Motor neuron (in vitro differentiated cells): ENCODE measurements at regions not wholly inside any gene's neighbourhood (a gene's known extent, or its start where the extent isn't known, plus 50 kb on each side); places are given as distances from the start of the nearest gene placed in this dataset.

Experiments used
- ATAC-seq, 8 experiments: fragments of 200-7000 bp; cut with Tn5 transposase; replicated peaks in 6 of 8; 2 replicates each; pipeline ENCODE4 v1.8.0; 2021; ENCODE audit warnings: mild to moderate bottlenecking in 8 of 8, moderate library complexity in 8 of 8
- H3K27ac ChIP-seq, 2 donors: fragments of 250-450 bp; sonication (Bioruptor Pico); 2 replicates each; pipeline ENCODE4 v1.9.0; 2021; ENCODE audit warnings: antibody characterized with exemption in 2 of 2, mild to moderate bottlenecking in 2 of 2, moderate library complexity in 1 of 2
- H3K4me1 ChIP-seq, 2 donors: fragments of 250-450 bp; sonication (Bioruptor Pico); replicated peaks in 1 of 2; 2 replicates each; pipeline ENCODE4 v1.6.1; 2021; ENCODE audit warnings: antibody characterized with exemption in 2 of 2, mild to moderate bottlenecking in 2 of 2, moderate library complexity in 1 of 2
- H3K4me3 ChIP-seq, 5 donors: fragments of 250-450 bp; sonication (Bioruptor Pico); 2 replicates each; pipeline ENCODE4 v1.9.0; 2021; ENCODE audit warnings: antibody characterized with exemption in 5 of 5, mild to moderate bottlenecking in 5 of 5, moderate library complexity in 4 of 5
- WGBS, 10 experiments: fragments of 450-650 bp; shearing (Covaris generic); methylation state at CpG; one replicate each; pipeline ENCODE4 v1.0.0; 2022; 5-methylcytosine and 5-hydroxymethylcytosine counted together
- in situ Hi-C, 9 experiments: fragments of 400-800 bp; cut with MboI; loops; one replicate each; pipeline ENCODE4 v1.15.0; 2021; ENCODE audit warnings: low sequenced_read_pairs in 9 of 9, low pct_unique_long_range_greater_than_20kb in 2 of 9; ENCODE audit not compliant: unreplicated experiment in 9 of 9

DNA sequence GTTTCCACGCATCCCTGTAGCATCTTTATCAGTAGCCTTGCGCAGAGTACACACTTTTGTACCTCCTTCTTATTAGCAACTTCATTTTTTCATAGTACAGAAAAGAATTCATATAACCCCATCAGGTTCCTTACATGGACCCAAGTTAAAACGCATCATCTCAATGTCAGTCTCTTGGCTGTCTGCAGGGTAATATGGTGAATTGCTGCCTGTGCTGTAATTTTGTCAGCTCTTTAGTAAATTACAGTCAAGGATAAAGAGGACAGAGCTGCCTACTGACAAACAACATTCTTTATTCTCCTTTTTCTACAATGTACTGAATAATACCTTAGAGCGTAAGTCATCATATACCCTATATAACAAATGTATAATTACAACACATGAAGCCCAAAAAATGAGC lies 222.5 kb downstream of the MRPL39 start:
- no peak for ATAC-seq
- in situ Hi-C loops: loop anchor here in 1 of 9 experiments (25.0 kb wide), 1 partner anchor 497 kb away; no protein-coding TSS in a partner anchor
- 85 to 100% (median 94%) methylated on average over 2 to 4 of the region's 4 CpGs for WGBS, 10 experiments
- no peak overlapping the region for H3K27ac ChIP-seq
- H3K4me3 ChIP-seq: no peak overlapping the region
- H3K4me1 ChIP-seq: no peaks in the 10 kb centered on the region

DNA sequence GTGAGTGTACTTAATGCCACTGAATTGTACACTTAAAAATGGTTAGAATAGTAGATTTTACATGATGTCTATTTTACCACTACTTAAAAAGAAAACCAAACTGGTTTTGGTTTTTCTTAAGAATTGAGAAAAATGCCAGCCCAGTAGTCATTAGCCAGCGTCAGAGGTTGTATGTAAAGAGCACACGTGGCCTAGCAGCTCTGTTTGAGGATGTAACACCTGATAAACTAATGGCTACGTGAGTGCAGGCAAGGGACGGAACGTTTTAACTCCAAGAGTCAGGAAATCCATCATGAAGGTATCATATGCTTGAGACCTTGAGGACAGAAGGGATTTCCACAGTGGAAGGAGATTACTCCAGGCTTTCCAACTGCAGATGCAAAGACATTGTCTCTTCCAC lies 223.7 kb downstream of the MRPL39 start:
- no peak overlapping the region for H3K4me3 ChIP-seq
- ATAC-seq: no peak
- in situ Hi-C loops: loop anchor here in 1 of 9 experiments (25.0 kb wide), 1 partner anchor 496 kb away; no protein-coding TSS in a partner anchor

DNA sequence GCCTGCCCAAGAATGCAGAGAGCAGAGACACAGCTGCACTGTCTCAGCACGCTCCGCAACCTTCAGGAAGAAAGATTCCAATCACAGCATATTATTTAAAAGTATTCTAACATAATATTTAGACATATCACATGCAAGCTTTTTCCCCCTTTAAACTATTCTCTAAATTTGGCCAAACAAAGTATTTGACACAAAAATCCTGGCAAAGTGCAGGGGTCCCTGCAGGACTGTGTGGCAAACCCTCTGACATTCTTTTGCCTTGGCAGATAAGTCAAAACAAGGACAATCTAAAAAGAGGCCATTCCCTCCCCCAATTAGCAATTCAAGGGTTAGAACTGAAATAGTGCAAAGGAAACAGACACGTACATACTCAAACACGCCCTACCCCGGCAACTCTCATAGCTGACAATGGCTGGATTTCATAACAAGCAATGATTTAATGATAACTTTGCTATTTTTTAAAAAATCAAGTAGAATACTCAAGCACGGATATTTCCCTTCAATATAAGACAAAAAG lies 225.3 kb downstream of the MRPL39 start:
- ATAC-seq: peak in 3 of 8 experiments; percentile 30 to 94 (median 85)
- no peak overlapping the region for H3K27ac ChIP-seq
- in situ Hi-C loops: loop anchor here in 1 of 9 experiments (25.0 kb wide), 1 partner anchor 495 kb away; no protein-coding TSS in a partner anchor
- H3K4me1 ChIP-seq: no peaks in the 10 kb centered on the region
- 14 to 97% (median 64%) methylated on average over 1 to 6 of the region's 6 CpGs for WGBS, 10 experiments
- no peak overlapping the region for H3K4me3 ChIP-seq

More for the DNA sequence above, 223.7 kb downstream of the MRPL39 start:
- Histone ChIP-seq H3K4me1 (no peaks in the 10 kb centered on the region), H3K27ac (no peak overlapping the region)
- 43 to 93% (median 60%) methylated on average over 1 to 5 of the region's 5 CpGs; no CpG with 5 or more reads in 1 of the 10 experiments for WGBS, 10 experiments

DNA sequence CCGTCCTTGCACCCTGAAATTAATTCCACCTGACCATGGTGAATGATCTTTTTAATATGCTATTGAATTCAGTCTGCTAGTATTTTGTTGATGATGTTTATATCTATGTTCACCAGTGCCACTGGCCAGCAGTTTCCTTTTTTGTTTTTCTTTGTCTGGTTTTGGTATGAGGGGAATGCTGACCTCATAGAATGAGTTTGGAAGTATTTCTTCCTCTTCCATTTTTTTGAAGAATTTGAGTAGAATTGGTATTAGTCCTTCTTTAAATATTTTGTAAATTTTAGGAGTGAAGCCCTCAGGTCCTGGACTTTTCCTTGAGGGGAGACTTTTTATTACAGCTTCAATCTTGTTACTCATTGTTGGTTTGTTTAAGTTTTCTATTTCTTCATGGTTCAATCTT lies 231.6 kb downstream of the MRPL39 start:
- in situ Hi-C loops: loop anchor here in 1 of 9 experiments (25.0 kb wide), 1 partner anchor 488 kb away; no protein-coding TSS in a partner anchor
- no peak overlapping the region for H3K4me3 ChIP-seq
- H3K27ac ChIP-seq: no peak overlapping the region
- no peak for ATAC-seq
- peaks cover 0 to 4% of the 10 kb centered on the region in 2 donors for H3K4me1 ChIP-seq
- 43 to 87% (median 60%) methylated on average over 1 of the region's 1 CpG; no CpG with 5 or more reads in 5 of the 10 experiments for WGBS, 10 experiments

DNA sequence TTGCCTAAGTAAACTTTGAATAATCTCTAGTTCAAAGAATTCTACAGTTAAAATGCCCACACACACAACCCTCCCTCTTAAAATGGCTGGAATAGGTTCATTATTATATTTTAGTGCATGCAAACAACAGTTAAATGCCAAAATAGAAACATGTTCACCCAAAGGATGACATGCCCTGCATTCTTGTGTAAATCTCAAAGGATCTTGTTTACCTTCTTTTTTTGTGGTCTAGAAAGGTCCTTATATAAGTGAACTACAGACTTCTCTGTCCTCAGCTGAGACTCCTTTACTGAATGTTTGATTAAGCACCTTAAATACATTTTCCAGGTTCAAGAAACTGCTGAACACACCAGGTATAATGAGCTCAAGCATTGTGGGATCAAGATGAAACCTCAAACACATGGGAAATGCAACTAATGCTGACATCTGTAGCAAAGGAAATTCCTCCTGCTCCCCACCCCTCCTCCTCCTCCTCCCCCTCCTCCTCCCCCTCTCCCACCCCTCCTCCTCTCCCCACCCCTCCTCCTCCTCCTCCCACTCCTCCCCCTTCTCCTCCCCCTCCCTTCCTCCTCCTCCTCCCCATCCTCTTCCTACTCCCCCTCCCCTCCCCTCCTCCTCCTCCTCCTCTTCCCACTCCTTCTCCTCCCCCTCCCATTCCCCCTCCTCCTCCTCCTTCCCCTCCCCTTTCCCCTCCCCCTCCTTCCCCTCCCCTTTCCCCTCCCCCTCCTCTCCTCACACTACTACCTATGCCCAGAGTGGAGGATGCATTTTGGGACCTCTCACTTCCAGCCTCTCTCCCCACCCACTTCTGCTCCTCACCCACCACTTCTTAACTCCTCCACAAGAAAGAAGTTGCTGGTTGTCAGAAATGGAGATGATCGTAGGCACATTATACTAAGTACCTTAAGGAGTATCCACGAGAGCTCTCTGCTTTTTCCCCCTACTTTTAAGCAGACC lies 233.9 kb downstream of the MRPL39 start:
- Histone ChIP-seq H3K4me3 (no peak overlapping the region), H3K4me1 (peaks cover 0 to 4% of the 10 kb centered on the region in 2 donors), H3K27ac (no peak overlapping the region)
- ATAC-seq: no peak
- 0 to 100% (median 68%) methylated on average over 1 to 2 of the region's 2 CpGs; no CpG with 5 or more reads in 2 of the 10 experiments for WGBS, 10 experiments
- in situ Hi-C loops: no loop called here

DNA sequence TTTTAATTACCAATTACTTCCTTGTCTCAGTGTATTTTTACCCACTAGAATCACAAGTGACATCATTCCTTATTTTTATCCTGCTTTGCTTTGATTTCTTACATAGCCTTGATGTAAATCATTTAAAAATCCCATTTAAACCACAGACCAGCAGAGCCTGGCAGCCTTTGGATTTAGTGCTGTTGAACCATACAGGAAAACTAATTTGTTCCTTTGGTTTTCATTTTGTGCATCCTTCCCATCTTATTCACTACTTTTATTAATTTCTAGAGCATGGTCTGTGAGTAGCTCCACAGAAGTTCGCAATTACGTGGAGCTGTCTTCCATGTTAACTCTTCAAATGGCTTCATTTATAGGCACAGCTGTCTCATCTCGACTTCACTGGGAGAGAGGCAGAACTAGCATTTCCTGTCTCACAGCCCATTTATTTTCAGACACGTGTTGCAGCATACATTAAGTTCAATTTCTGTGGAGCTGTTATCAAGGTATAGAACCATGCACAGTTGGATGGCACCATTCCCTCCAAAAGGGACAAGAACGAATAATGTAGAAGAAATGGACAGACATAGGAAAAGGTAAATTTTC lies 235.3 kb downstream of the MRPL39 start:
- Histone ChIP-seq H3K4me3 (no peak overlapping the region), H3K4me1 (peaks cover 0 to 4% of the 10 kb centered on the region in 2 donors), H3K27ac (no peak overlapping the region)
- peak in 3 of 8 experiments; percentile 35 to 50 (median 43) for ATAC-seq
- WGBS, 10 experiments: 0 to 74% (median 57%) methylated on average over 1 to 5 of the region's 5 CpGs
- in situ Hi-C loops: no loop called here

DNA sequence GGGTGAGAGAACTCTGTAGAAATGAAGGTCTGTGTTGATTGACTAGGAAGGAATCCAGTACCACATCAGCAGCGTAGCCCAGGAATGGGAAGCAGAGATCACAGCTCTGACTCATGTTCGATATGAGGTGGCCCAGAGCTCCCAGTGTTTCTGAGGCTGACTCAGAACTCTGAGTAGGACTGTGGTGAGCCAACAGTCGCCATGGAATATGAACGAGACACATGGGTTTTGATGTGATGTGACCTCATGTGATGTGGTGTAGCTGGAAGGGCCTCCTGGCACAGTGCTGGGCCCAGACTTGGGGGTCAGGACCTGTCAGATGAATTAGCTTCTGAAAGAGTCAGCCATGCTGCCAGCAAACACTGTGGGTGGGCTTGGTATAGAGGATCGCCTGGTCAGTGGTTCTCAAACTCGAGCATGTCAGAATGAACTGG lies 237.0 kb downstream of the MRPL39 start:
- WGBS, 10 experiments: 15 to 100% (median 69%) methylated on average over 1 to 5 of the region's 6 CpGs; no CpG with 5 or more reads in 2 of the 10 experiments
- in situ Hi-C loops: no loop called here
- Histone ChIP-seq H3K4me1 (peaks cover 0 to 4% of the 10 kb centered on the region in 2 donors), H3K27ac (no peak overlapping the region), H3K4me3 (no peak overlapping the region)
- ATAC-seq: peak in 6 of 8 experiments; percentile 14 to 99 (median 96)

DNA sequence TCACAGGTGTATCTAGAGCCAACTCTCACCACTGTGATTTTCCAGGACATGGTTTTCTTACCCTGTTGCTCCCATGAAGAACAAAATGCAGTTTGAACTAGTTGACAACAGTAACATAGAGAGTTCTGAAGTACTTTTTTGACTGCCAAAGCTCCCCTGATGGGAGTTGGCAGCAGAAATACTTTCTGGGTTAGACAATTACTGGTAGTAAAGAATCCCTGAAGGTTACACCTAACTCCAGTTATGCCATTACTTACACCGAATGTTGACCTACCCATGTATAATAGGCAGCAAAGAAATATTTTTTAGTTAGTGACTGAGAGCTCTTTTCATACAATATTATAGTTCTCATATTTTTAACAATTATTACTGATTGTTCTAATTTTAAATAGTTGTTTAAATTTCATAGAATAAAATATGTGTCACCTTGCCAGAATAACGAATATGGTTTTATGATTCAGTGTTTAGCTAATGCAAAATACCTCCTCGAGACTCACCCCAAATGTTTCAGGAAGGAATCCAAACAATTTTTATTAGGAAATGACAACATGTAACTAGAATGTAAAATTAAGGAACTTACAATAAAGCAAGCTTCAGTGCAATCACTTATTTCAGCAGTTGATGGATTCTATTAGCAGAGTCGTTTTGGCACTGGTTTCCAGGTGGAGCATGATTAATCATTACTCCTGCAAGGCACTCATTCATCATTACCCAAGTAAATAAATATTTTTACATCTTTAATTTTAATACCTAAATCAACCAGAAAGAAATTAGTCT lies 237.6 kb downstream of the MRPL39 start:
- ATAC-seq: peak in 2 of 8 experiments; percentile 19 to 35
- WGBS, 10 experiments: 0 to 96% (median 71%) methylated on average over 1 to 4 of the region's 4 CpGs
- no peak overlapping the region for H3K4me3 ChIP-seq
- peaks cover 0 to 4% of the 10 kb centered on the region in 2 donors for H3K4me1 ChIP-seq
- H3K27ac ChIP-seq: no peak overlapping the region
- in situ Hi-C loops: no loop called here

DNA sequence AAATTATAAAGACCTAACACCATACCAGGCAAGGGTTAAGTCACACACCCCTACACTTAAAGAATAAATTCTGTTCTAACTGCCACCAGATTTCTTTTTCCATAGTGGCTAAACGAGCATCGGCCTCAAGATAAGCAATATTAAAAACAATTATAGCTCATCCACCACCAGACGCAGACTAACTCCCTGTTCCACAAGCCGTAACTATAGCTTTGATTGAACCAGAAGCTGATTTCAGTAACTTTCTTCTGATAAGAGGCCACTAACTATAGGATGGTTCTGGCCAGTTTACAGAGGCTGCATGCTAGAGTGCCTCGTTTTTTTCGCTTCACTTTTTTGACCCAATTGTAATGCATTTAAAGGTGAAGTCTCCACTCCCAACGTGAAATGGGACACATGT lies 238.8 kb downstream of the MRPL39 start:
- no peak for ATAC-seq
- Histone ChIP-seq H3K27ac (no peak overlapping the region), H3K4me3 (no peak overlapping the region), H3K4me1 (peaks cover 0 to 4% of the 10 kb centered on the region in 2 donors)
- in situ Hi-C loops: no loop called here
- WGBS, 10 experiments: 38 to 100% (median 81%) methylated on average over 2 to 7 of the region's 7 CpGs; no CpG with 5 or more reads in 1 of the 10 experiments

DNA sequence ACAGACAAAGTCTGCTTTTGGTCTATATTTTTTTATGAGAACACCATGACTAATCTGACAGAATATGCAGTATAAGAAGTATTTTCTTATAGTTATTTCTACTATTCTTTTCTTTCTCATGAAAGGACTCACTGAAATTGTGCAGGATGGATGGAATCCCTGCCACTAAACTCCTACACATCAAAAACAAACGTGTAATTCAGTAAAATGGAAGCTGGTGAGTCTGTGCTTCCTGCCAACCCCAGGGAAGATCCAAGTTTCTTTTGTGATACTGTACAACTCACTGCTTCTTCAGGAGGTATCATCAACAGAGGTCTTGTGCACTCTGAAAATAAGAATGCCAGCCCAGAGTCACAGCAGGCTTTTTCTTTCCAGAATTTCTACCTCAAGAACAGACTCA lies 241.2 kb downstream of the MRPL39 start:
- Histone ChIP-seq H3K4me1 (no peaks in the 10 kb centered on the region), H3K4me3 (no peak overlapping the region), H3K27ac (no peak overlapping the region)
- 0 to 100% (median 55%) methylated on average over 1 of the region's 1 CpG; no CpG with 5 or more reads in 2 of the 10 experiments for WGBS, 10 experiments
- in situ Hi-C loops: no loop called here
- ATAC-seq: no peak

DNA sequence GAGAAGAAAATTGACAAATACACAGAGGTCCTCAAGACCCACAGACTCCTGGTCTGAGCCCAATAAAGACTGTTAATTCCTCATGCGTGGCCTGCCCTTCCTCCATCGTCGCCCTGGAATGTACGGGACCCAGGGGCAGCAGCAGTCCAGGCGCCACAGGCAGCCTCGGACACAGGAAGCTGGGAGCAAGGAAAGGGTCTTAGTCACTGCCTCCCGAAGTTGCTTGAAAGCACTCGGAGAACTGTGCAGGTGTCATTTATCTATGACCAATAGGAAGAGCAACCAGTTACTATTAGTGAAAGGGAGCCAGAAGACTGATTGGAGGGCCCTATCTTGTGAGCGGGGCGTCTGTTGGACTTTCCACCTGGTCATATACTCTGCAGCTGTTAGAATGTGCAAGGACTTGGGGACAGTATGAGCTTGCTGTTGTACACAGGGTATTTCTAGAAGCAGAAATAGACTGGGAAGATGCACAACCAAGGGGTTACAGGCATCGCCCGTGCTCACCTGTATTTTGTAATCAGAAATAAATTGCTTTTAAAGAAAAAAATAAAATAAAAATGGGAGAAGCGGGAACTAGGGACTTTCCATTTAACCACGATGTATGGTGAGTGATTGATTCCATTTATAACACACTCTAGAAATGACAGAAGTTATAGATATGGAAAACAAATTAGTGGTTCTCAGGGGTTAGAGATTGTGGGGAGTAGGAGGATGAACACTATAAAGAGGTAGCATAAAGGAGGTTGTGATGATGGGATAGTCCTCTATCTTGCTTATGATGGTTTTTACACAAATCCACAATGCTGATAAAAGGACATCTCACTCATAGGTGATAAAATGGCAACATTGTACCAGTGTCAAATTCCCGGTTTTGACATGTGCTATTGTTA lies 244.7 kb downstream of the MRPL39 start:
- 69 to 99% (median 83%) methylated on average over 3 to 11 of the region's 15 CpGs for WGBS, 10 experiments
- no peak for ATAC-seq
- in situ Hi-C loops: no loop called here
- no peak overlapping the region for H3K27ac ChIP-seq
- H3K4me1 ChIP-seq: no peaks in the 10 kb centered on the region
- H3K4me3 ChIP-seq: no peak overlapping the region

DNA sequence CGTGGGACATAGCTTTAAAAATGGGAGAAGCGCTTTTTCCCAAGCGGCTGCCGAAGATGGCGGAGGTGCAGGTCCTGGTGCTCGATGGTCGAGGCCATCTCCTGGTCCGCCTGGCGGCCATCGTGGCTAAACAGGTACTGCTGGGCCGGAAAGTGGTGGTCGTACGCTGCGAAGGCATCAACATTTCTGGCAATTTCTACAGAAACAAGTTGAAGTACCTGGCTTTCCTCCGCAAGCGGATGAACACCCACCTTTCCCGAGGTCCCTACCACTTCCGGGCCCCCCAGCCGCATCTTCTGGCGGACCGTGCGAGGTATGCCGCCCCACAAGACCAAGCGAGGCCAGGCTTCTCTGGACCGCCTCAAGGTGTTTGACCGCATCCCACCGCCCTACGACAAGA lies 245.5 kb downstream of the MRPL39 start:
- WGBS, 10 experiments: 40 to 100% (median 81%) methylated on average over 1 to 13 of the region's 28 CpGs; no CpG with 5 or more reads in 5 of the 10 experiments
- no peak for ATAC-seq
- in situ Hi-C loops: no loop called here
- no peak overlapping the region for H3K27ac ChIP-seq
- H3K4me3 ChIP-seq: no peak overlapping the region
- no peaks in the 10 kb centered on the region for H3K4me1 ChIP-seq
